G401 (cell line): ENCODE measurements at regions not wholly inside any gene's neighbourhood (a gene's known extent, or its start where the extent isn't known, plus 50 kb on each side); places are given as distances from the start of the nearest gene placed in this dataset.
A peak's percentile ranks its signal among the peaks of the same experiment; 100 is the strongest.

Experiments used
- DNase-seq: peaks from one replicate; pipeline ENCODE4 v3.0.0-alpha.2; 2015; ENCODE audit warnings: low spot score
- in situ Hi-C: cut with HindIII; loops from 2 replicates; pipeline ENCODE4 v1.10.0; 2016; ENCODE audit warnings: low sequenced_read_pairs, mixed read lengths

DNA sequence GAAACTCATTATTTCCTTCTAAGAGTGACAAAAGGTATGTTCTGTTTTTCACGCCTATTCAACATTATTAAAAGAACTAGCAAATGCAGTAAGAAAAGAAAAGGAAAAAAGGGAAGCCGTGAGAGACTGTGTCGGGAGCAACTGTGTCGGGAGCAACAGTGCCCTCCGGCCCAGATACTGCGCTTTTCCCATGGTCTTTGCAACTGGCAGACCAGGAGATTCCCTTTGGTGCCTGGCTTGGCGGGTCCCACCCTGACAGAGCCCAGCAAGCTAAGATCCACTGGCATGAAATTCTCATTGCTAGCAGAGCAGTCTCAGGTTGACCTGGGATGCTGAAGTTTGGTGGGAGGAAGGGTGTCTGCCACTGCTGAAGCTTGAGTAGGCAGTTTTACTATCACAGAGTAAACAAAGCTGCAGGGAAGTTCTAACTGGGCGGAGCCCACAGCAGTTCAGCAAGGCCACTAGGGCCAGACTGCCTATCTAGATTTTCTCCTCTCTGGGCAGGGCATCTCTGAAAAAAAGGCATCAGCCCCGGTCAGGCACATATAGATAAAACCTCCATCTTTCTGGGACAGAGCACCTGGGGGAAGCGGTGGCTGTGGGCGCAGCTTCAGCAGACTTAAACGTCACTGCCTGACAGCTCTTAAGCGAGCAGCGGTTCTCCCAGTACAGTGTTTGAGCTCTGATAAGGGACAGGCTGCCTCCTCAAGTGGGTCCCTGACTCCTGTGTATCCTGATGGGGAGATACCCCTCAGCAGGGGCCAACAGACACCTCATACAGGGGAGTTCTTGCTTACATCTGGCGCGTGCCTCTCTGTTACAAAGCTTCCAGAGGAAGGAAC lies 1237.4 kb upstream of the CDH18 start:
- no peak for DNase-seq
- in situ Hi-C loops = no loop called here

GRCh38 chr5:21221616-21222015 lies 1233.6 kb upstream of the CDH18 start:
- in situ Hi-C loops = no loop called here
- peak; percentile 31 for DNase-seq

DNA sequence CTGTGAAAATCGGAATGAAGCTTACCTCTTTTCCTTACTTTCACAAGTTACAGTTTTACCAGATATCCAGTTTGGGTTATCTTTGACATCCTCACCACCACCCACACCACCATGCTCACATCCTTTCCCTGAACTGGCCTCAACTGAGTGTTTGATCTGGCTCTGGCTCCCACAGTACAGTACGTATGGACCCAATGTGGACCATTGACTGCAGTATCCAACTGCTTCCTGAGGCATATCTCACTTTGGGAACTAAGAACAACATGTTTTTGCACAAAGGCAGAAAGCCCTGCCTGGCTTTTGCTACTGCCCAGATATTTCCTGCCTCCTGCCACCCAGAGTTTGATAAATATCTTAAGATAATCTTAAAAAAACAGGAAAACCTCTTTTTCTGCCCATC lies 1232.0 kb upstream of the CDH18 start:
- DNase-seq = no peak
- in situ Hi-C loops = no loop called here

DNA sequence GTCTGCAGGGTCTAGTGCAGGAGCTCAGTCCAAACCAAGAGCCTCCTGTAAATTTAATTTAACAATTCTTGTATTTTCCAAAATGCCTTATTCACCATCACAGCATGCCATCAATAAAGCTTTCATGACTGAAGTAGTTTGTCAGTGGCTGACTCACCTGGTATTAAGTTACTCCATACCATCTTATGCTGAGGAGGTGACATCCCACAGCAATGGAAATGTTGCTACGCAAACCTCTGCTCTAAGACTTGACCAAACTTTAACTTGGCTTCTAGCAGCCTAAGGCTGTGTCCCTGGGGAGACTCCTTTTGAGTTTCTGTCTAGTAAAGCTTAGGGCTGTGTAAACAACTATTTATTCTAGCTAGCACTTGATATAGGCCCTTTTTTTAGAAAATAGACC lies 1231.3 kb upstream of the CDH18 start:
- no peak for DNase-seq
- in situ Hi-C loops = no loop called here

DNA sequence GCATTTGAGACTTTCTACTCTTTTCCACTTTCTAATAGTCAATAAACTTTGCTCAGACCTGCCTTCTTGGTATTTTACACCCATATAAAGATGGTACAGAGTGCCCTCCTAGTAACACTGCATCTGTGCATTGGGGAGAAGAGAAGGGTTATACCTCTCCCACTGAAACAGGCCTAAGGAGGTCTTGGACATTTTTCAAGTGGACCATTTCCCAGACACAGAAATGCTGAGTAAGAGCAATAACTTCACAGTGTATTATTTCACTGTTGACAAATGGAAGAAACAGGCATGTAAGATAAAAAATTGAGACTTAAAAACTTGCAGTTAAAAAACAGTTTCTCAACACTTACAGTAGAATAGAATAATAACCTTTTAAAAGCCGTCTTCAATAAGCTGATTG lies 1224.0 kb upstream of the CDH18 start:
- in situ Hi-C loops = no loop called here
- peak; percentile 50 for DNase-seq

- in situ Hi-C loops = no loop called here
- DNase-seq = no peak
Measured at GRCh38 chr5:21209409-21209808, 1221.4 kb upstream of the CDH18 start.

- in situ Hi-C loops = no loop called here
- no peak for DNase-seq
Measured at GRCh38 chr5:21199087-21199486, 1211.1 kb upstream of the CDH18 start.

DNA sequence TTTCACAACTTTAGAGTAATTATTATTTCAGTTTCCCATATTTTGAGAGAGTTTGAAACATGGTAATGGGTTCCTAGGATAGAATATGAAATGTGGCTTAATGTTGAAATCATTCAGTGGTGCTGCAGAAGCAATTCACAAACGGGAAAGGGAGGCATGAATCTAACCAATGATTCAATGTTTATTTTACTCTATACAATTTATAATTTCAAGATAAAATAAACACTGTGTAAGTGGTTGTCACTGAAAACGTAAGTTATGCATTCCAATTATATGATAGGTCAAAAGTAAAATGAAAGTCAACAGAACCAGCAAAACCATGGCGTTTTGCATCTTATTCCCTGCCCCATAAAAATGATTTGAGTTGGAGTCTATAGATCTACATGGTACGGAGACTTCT lies 1207.1 kb upstream of the CDH18 start:
- in situ Hi-C loops = no loop called here
- DNase-seq = no peak

DNA sequence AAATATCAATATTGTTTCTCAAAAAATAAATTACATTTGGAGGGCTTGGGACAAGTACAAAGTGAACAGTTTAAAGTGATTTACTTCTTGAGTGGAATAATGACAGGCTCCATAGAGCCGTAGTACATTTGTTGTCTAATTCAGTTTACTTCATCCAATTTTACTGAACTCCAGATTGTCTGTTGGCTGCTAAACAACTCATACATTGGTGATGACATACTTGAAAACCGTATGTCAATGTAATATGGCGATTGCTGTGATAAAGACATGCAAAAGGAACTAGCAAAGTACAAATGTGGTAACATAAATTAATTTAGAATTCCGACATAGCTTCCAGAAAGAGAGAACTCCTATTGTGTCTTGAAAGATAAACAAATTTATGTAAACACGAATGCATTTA lies 1197.5 kb upstream of the CDH18 start:
- in situ Hi-C loops = no loop called here
- no peak for DNase-seq

GRCh38 chr5:21184581-21184980 lies 1196.6 kb upstream of the CDH18 start:
- in situ Hi-C loops = no loop called here
- no peak for DNase-seq

DNA sequence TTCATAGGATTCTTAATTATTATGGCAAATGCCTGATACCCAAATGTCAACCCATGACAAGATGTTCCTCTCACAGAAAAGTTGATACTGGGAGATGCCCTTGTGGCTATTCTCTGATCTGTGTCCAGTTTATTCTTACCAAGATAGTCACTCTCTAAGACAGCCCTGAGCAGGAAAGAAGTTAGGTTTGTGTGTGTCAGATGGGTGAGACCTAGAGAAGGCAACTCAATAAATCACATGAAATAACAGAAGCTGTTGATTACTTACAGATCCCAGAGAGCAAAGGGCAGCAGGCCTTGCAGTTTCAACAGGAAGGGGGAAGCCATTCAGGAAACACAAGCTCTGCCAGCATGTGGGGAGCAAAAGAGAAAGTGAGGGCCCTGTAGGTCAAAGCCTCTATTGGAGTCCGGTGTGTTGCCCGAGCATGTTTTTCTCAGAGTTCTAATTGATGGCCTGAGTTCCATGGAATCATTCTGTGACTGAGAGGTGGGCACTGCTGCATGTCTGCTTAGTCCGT lies 1193.7 kb upstream of the CDH18 start:
- DNase-seq = no peak
- in situ Hi-C loops = no loop called here

DNA sequence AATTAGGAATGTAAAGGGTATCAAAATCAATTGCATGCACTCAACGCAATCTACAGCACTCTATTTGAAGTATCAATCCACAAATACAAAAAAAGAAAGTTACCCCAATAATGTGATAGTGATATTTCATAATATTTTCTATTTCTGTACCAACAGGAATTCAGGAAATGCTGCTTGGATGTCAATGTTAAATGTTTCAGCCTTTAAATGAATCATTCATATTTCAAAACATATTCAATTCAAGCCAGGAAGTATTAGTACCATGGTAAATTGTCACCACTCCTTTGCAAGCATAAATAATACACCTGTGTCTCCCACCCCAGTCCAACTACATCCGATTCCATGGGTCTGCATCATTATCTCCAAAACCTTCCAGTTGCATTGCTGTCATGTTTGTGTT lies 1185.5 kb upstream of the CDH18 start:
- in situ Hi-C loops = no loop called here
- DNase-seq = no peak

DNA sequence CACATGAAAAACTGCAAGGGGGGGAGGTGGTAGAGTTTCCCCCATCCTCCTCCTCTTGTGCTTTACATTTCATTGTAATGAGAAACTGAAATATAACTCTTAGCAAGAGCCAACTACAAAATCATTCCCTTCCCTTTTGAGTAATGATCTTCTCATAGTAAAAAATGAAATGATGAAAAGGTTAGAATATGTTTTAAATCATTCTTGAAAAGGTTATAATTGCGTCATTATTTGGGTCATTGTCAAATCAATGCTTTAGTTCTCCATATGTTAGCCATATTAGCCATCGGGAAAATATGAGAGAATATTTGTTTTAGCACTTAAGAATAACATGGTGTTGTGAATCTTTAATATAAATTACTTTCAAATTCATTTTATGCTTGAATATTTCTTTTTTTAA lies 1185.0 kb upstream of the CDH18 start:
- no peak for DNase-seq

GRCh38 chr5:21171038-21171437 lies 1183.0 kb upstream of the CDH18 start:
- in situ Hi-C loops = no loop called here
- DNase-seq = no peak

More for the DNA sequence above, 1185.0 kb upstream of the CDH18 start:
- in situ Hi-C loops = no loop called here

DNA sequence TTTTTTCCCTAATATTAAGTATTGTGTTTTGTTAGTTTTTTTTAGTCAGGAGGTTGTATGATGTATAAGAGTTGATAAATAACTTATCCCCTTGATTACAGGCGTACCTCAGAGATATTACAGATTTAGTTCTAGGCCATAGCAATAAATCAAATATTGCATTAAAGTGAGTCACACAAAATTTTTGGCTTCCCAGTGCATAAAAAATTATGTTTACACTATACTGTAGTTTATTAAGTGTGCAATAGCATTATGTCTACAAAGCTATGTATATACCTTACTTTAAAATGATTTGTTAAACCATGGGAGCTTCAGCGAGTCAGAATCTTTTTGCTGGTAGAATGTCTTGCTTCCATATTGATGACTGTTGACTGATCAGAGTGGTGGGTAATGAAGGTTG lies 1180.6 kb upstream of the CDH18 start:
- in situ Hi-C loops = no loop called here
- no peak for DNase-seq

- in situ Hi-C loops = no loop called here
- DNase-seq = no peak
Measured at GRCh38 chr5:21165344-21165743, 1177.3 kb upstream of the CDH18 start.

DNA sequence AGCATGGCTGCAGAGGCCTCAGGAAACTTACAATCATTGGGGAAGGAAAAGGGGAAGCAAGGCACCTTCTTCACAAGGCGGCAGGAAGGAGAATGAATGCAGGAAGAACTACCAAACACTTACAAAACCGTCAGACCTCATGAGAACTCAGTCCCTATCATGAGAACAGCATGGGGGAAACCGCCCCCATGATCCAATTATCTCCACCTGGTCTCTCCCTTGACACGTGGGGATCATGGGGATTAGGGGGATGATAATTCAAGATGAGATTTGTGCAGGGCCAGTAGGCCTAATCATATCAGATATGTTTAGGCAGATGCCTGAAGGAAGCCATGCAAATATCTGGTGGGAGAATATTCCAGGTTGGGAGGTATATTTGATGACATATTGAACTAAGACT lies 1176.4 kb upstream of the CDH18 start:
- in situ Hi-C loops = no loop called here
- no peak for DNase-seq

- in situ Hi-C loops = no loop called here
- DNase-seq = no peak
Measured at GRCh38 chr5:21159510-21160059, 1171.6 kb upstream of the CDH18 start.

GRCh38 chr5:21154526-21154925 lies 1166.5 kb upstream of the CDH18 start:
- no peak for DNase-seq
- in situ Hi-C loops = no loop called here

DNA sequence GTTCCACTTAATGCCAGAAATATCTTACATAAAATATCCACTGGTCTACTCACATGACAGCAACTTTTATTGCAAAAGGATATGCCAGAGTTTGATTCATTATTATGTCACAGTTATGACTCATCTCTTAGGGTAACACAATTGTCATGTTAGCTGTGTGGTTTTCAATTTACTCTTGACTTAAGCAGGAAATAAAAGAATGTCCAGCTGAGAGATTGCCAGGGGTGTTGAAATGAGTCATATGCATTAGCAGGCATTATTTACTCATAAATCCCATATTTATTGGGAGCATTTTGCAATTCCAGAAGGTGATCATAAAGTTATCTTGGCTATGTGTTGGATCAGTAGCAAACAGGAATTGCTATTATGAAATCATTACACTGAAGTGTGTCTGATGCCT lies 1164.6 kb upstream of the CDH18 start:
- in situ Hi-C loops = no loop called here
- DNase-seq = no peak

- in situ Hi-C loops = no loop called here
- no peak for DNase-seq
Measured at GRCh38 chr5:21145376-21145775, 1157.4 kb upstream of the CDH18 start.
